HEK293 (cell line): ENCODE measurements at regions not wholly inside any gene's neighbourhood (a gene's known extent, or its start where the extent isn't known, plus 50 kb on each side); places are given as distances from the start of the nearest gene placed in this dataset.

Source experiments
- CTCF ChIA-PET: fragments of 350-600 bp; formaldehyde crosslinking; extraction: SDS; loops from one replicate; lab custom pipeline; 2021; ENCODE audit warnings: antibody characterized with exemption; lab: Yijun Ruan, JAX
- POLR2A ChIA-PET: fragments of 300-600 bp; formaldehyde crosslinking; extraction: SDS; loops from one replicate; lab custom pipeline; 2020; ENCODE audit warnings: antibody characterized with exemption, inconsistent platforms; lab: Yijun Ruan, JAX
- H3K27ac ChIP-seq: fragments of 200-500 bp; sonication (Bioruptor generic); 2 replicates; pipeline ENCODE4 v1.5.1; 2014; ENCODE audit warnings: low read depth, low read length, control low read depth, inconsistent platforms; ENCODE audit errors: extremely low read depth
- H3K36me3 ChIP-seq, 2 experiments: fragments of 200-500 bp in 1 of 2; sonication (Bioruptor generic) in 1 of 2; 1 replicate in 1 of 2; 2 replicates in 1 of 2; pipeline ENCODE4 v1.5.1; 2014 to 2017; ENCODE audit warnings: inconsistent platforms in 2 of 2, low read length in 2 of 2; ENCODE audit not compliant: control insufficient read depth in 2 of 2, insufficient read depth in 1 of 2
- H3K4me1 ChIP-seq: fragments of 200-500 bp; sonication (Bioruptor generic); 2 replicates; pipeline ENCODE4 v1.5.1; 2014; ENCODE audit warnings: mild to moderate bottlenecking, low read length, inconsistent platforms; ENCODE audit not compliant: control insufficient read depth, insufficient read depth
- H3K4me3 ChIP-seq: 2 replicates; pipeline ENCODE4 v1.5.1; 2011; ENCODE audit warnings: low read depth, mild to moderate bottlenecking, control low read depth, low read length, moderate library complexity
- H3K9me3 ChIP-seq: fragments of 200-500 bp; sonication (Bioruptor generic); 2 replicates; pipeline ENCODE4 v1.5.1; 2014; ENCODE audit warnings: low read depth, low read length, inconsistent platforms; ENCODE audit not compliant: control insufficient read depth, insufficient read depth
- PRDM1 ChIP-seq: fragments of 450-650 bp; formaldehyde crosslinking; IDR thresholded peaks from 2 replicates; pipeline ENCODE4; 2016; ENCODE audit warnings: missing biosample characterization, missing genetic modification characterization
- TCF7L2 ChIP-seq: IDR thresholded peaks from 2 replicates; pipeline ENCODE4 v1.6.1; 2011; ENCODE audit warnings: low read depth, mild to moderate bottlenecking, inconsistent platforms, low read length, moderate library complexity, borderline replicate concordance
- YY2 ChIP-seq: fragments of 450-650 bp; formaldehyde crosslinking; IDR thresholded peaks from 2 replicates; pipeline ENCODE4 v1.5.1; 2016; ENCODE audit warnings: missing biosample characterization, missing genetic modification characterization
- ZBTB20 ChIP-seq: fragments of 450-650 bp; formaldehyde crosslinking; IDR thresholded peaks from 2 replicates; pipeline ENCODE4 v1.5.1; 2016; ENCODE audit warnings: missing biosample characterization, missing genetic modification characterization
- ZBTB8A ChIP-seq: fragments of 450-650 bp; formaldehyde crosslinking; IDR thresholded peaks from 2 replicates; pipeline ENCODE4 v1.5.1; 2016; ENCODE audit warnings: missing biosample characterization, missing genetic modification characterization
- ZEB2 ChIP-seq: fragments of 450-650 bp; formaldehyde crosslinking; IDR thresholded peaks from 2 replicates; pipeline ENCODE4 v1.5.1; 2016; ENCODE audit warnings: missing biosample characterization, missing genetic modification characterization
- ZFHX2 ChIP-seq: fragments of 450-650 bp; formaldehyde crosslinking; conservative IDR thresholded peaks from 2 replicates; pipeline ENCODE4 v1.5.1; 2016; ENCODE audit warnings: missing biosample characterization, missing genetic modification characterization
- ZFP37 ChIP-seq: fragments of 450-650 bp; formaldehyde crosslinking; IDR thresholded peaks from 2 replicates; pipeline ENCODE4 v1.5.1; 2016; ENCODE audit warnings: missing biosample characterization, missing genetic modification characterization
- ZNF175 ChIP-seq: fragments of 450-650 bp; formaldehyde crosslinking; IDR thresholded peaks from 2 replicates; pipeline ENCODE4 v1.5.1; 2016; ENCODE audit warnings: missing biosample characterization, missing genetic modification characterization
- ZNF202 ChIP-seq: fragments of 450-650 bp; formaldehyde crosslinking; IDR thresholded peaks from 2 replicates; pipeline ENCODE4 v1.5.1; 2016; ENCODE audit warnings: missing biosample characterization, missing genetic modification characterization, borderline replicate concordance
- ZNF221 ChIP-seq: fragments of 450-650 bp; formaldehyde crosslinking; IDR thresholded peaks from 2 replicates; pipeline ENCODE4 v1.5.1; 2017; ENCODE audit warnings: missing biosample characterization, missing genetic modification characterization, borderline replicate concordance
- ZNF23 ChIP-seq: fragments of 450-650 bp; formaldehyde crosslinking; IDR thresholded peaks from 2 replicates; pipeline ENCODE4 v1.5.1; 2016; ENCODE audit warnings: missing biosample characterization, missing genetic modification characterization, borderline replicate concordance
- ZNF302 ChIP-seq: fragments of 450-650 bp; formaldehyde crosslinking; IDR thresholded peaks from 2 replicates; pipeline ENCODE4 v1.5.1; 2016; ENCODE audit warnings: missing biosample characterization, missing genetic modification characterization, low read depth
- ZNF391 ChIP-seq: fragments of 450-650 bp; formaldehyde crosslinking; IDR thresholded peaks from 2 replicates; pipeline ENCODE4 v1.5.1; 2016; ENCODE audit warnings: low read depth, missing biosample characterization, missing genetic modification characterization, borderline replicate concordance
- ZNF404 ChIP-seq: fragments of 450-650 bp; formaldehyde crosslinking; IDR thresholded peaks from 2 replicates; pipeline ENCODE4 v1.5.1; 2017; ENCODE audit warnings: missing biosample characterization, missing genetic modification characterization
- ZSCAN16 ChIP-seq: fragments of 450-650 bp; formaldehyde crosslinking; IDR thresholded peaks from 2 replicates; pipeline ENCODE4 v1.5.1; 2016; ENCODE audit warnings: missing biosample characterization, missing genetic modification characterization
- TF ChIP-seq, protein P1 (sequence below): fragments of 450-650 bp; formaldehyde crosslinking; IDR thresholded peaks from 2 replicates; pipeline ENCODE4 v1.5.1; 2016; ENCODE audit warnings: missing biosample characterization, missing genetic modification characterization
- TF ChIP-seq, protein P2 (sequence below): fragments of 450-650 bp; formaldehyde crosslinking; IDR thresholded peaks from 2 replicates; pipeline ENCODE4 v1.5.1; 2016; ENCODE audit warnings: missing biosample characterization, missing genetic modification characterization
- TF ChIP-seq, protein P3 (sequence below): fragments of 450-650 bp; formaldehyde crosslinking; IDR thresholded peaks from 2 replicates; pipeline ENCODE4 v1.5.1; 2016; ENCODE audit warnings: missing biosample characterization, missing genetic modification characterization

DNA sequence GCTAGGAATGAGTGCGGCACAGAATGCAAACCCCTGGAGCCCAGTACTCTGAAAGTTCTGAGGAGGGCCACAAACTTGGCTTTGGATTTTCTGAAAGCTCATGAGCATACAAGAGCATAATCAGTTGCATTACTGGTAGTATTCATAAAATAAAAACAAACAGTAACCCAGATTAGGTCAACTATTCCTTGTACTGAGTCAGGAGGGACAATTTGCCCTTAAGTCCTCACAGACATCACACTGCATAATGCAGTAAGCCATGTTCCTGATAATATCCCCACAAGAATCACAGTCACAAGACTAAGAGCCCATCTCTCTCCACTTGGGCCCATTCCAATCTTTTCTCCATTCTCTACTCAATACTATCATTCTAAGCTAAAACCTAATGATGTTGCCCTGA lies 126.9 kb upstream of the NEIL3 start:
- Histone ChIP-seq H3K4me3 (no peak overlapping the region), H3K9me3 (no peaks in the 10 kb centered on the region), H3K36me3 (no peaks in the 10 kb centered on the region), H3K27ac (no peak overlapping the region), H3K4me1 (no peaks in the 10 kb centered on the region)
- TF ChIP-seq ZNF175 (no peak), ZFP37 (tag by site-specific recombination) (no peak), ZNF202 (tag by site-specific recombination) (no peak), ZNF391 (tag by site-specific recombination) (no peak), ZBTB20 (tag by site-specific recombination) (no peak), ZFHX2 (tag by site-specific recombination) (no peak), ZNF302 (tag by site-specific recombination) (no peak), TCF7L2 (no peak), ZEB2 (tag by site-specific recombination) (no peak)
- TF ChIP-seq, protein P1, sequence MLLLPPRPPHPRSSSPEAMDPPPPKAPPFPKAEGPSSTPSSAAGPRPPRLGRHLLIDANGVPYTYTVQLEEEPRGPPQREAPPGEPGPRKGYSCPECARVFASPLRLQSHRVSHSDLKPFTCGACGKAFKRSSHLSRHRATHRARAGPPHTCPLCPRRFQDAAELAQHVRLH (tag by site-specific recombination): no peak
- ChIA-PET CTCF (no interaction called here), POLR2A (no interaction called here)

DNA sequence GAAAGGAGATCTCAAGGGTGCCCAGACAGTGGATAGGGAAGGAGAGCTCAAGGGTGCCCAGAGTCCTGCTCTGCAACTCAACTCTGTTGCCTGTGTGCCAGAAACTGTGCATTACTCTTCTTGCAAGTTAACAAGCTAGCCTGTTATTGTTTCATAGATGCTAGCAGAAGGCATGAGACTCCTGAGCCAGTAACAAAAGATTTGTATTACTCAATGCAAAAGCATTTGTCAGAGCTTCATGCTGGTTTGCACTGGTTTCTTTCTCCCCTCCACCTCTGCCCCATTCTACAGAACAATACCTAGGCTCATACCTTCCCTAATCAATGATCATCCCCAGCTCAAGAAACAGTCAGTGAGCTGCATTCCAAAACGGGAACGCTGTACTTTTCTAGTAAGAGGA lies 124.5 kb upstream of the NEIL3 start:
- Histone ChIP-seq H3K4me1 (no peaks in the 10 kb centered on the region), H3K27ac (no peak overlapping the region), H3K9me3 (no peaks in the 10 kb centered on the region), H3K4me3 (no peak overlapping the region), H3K36me3 (no peaks in the 10 kb centered on the region)
- ChIA-PET POLR2A (no interaction called here), CTCF (no interaction called here)
- TF ChIP-seq, protein P2, sequence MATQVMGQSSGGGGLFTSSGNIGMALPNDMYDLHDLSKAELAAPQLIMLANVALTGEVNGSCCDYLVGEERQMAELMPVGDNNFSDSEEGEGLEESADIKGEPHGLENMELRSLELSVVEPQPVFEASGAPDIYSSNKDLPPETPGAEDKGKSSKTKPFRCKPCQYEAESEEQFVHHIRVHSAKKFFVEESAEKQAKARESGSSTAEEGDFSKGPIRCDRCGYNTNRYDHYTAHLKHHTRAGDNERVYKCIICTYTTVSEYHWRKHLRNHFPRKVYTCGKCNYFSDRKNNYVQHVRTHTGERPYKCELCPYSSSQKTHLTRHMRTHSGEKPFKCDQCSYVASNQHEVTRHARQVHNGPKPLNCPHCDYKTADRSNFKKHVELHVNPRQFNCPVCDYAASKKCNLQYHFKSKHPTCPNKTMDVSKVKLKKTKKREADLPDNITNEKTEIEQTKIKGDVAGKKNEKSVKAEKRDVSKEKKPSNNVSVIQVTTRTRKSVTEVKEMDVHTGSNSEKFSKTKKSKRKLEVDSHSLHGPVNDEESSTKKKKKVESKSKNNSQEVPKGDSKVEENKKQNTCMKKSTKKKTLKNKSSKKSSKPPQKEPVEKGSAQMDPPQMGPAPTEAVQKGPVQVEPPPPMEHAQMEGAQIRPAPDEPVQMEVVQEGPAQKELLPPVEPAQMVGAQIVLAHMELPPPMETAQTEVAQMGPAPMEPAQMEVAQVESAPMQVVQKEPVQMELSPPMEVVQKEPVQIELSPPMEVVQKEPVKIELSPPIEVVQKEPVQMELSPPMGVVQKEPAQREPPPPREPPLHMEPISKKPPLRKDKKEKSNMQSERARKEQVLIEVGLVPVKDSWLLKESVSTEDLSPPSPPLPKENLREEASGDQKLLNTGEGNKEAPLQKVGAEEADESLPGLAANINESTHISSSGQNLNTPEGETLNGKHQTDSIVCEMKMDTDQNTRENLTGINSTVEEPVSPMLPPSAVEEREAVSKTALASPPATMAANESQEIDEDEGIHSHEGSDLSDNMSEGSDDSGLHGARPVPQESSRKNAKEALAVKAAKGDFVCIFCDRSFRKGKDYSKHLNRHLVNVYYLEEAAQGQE (tag by site-specific recombination): no peak

DNA sequence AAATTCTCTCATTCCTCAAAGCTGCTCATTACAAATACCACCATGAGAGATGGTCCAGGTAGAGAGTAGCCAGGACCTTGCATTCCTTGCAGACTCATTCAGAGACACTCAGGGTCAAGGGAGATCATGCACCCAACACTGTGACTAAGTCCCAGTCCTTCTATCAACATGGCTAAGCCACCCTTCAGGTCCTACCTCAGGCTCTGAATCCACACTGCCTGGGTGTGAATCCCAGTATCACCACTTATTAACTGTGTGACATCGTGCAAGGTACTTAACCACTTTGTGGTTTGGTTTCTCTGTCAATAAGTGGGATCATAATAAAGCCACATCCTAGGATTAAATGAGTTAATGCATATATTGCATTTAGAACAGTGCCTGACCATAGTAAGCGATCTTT lies 124.1 kb upstream of the NEIL3 start:
- ChIA-PET POLR2A (no interaction called here), CTCF (no interaction called here)
- no peaks in the 10 kb centered on the region for H3K4me1 ChIP-seq
- H3K9me3 ChIP-seq: no peaks in the 10 kb centered on the region
- H3K27ac ChIP-seq: no peak overlapping the region
- no peaks in the 10 kb centered on the region for H3K36me3 ChIP-seq
- H3K4me3 ChIP-seq: no peak overlapping the region
- no peak for TF ChIP-seq YY2 (tag by site-specific recombination)
- no peak for TF ChIP-seq ZNF221
- no peak for TF ChIP-seq ZSCAN16 (tag by site-specific recombination)
- TF ChIP-seq, protein P3, sequence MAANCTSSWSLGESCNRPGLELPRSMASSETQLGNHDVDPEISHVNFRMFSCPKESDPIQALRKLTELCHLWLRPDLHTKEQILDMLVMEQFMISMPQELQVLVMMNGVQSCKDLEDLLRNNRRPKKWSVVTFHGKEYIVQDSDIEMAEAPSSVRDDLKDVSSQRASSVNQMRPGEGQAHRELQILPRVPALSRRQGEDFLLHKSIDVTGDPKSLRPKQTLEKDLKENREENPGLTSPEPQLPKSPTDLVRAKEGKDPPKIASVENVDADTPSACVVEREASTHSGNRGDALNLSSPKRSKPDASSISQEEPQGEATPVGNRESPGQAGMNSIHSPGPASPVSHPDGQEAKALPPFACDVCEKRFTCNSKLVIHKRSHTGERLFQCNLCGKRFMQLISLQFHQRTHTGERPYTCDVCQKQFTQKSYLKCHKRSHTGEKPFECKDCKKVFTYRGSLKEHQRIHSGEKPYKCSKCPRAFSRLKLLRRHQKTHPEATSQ (tag by site-specific recombination): no peak
- no peak for TF ChIP-seq ZNF23 (tag by site-specific recombination)
- TF ChIP-seq ZNF404 (tag by site-specific recombination): no peak
- no peak for TF ChIP-seq ZBTB8A (tag by site-specific recombination)
- TF ChIP-seq PRDM1 (tag by site-specific recombination): no peak
